ENCODE measurements at regions not wholly inside any gene's neighbourhood (a gene's known extent, or its start where the extent isn't known, plus 50 kb on each side); places are given as distances from the start of the nearest gene placed in this dataset.

DNA sequence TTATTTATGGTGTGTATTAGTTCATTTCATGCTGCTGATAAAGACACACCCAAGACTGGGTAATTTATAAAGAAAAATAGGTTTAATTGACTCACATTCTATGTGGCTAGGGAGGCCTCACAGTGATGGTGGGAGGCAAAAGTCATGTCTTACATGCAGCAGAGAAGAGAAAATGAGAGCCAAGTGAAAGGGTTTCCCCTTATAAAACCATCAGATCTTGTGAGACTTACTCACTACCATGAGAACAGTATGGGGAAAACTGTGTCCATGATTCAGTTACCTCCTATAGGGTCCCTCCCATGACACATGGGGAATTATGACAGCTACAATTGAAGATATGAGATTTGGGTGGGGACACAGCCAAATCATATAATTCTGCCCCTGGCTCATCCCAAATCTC is 150.0 kb upstream of the AHI1 start:
- H3K4me3 ChIP-seq (ENCODE audit: low read depth, low read length), result no peak overlapping the region
- TF ChIP-seq, protein P1, sequence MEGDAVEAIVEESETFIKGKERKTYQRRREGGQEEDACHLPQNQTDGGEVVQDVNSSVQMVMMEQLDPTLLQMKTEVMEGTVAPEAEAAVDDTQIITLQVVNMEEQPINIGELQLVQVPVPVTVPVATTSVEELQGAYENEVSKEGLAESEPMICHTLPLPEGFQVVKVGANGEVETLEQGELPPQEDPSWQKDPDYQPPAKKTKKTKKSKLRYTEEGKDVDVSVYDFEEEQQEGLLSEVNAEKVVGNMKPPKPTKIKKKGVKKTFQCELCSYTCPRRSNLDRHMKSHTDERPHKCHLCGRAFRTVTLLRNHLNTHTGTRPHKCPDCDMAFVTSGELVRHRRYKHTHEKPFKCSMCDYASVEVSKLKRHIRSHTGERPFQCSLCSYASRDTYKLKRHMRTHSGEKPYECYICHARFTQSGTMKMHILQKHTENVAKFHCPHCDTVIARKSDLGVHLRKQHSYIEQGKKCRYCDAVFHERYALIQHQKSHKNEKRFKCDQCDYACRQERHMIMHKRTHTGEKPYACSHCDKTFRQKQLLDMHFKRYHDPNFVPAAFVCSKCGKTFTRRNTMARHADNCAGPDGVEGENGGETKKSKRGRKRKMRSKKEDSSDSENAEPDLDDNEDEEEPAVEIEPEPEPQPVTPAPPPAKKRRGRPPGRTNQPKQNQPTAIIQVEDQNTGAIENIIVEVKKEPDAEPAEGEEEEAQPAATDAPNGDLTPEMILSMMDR (IDR thresholded peaks at IDR 0.05; ENCODE audit: insufficient read depth, low read depth, low read length, missing control alignments), result no peak
- no peak for DNase-seq (ENCODE audit: low read depth)

DNA sequence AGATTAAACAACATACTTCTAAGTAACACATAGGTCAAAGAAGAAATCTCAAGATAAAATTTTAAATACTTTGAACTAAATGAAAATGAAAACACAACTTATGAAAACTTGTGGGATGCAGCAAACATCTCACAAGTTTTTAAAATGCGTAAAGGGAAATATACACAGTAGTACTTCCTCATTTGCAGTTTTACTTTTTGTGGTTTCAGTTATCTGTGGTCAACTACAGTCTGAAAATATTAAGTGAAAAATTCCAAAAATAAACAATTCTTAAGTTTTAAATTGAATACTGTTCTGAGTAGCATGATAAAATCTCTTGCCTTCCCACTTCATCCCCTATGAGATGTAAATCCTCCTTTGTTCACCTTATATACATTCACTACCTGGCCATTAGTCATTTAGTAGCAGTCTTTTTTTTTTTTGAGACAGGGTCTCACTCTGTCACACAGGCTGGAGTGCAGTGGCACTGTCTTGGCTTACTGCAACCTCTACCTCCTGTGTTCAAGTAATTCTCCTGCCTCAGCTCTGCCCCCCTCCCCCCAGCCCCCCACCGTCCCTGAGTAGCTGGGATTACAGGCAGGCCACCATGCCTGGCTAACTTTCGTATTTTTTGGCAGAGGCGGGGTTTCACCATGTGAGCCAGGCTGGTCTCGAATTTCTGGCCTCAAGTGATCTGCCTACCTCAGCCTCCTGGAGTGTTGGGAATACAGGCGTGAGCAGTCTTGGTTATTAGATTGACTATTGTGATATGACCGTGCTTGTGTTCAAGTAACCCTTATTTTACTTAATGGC is 154.6 kb upstream of the AHI1 start:
- peak; percentile 66 for DNase-seq (ENCODE audit: low read depth)
- no peak overlapping the region for H3K4me3 ChIP-seq (ENCODE audit: low read depth, low read length)
- TF ChIP-seq, protein P1 (IDR thresholded peaks at IDR 0.05; ENCODE audit: insufficient read depth, low read depth, low read length, missing control alignments), result no peak

DNA sequence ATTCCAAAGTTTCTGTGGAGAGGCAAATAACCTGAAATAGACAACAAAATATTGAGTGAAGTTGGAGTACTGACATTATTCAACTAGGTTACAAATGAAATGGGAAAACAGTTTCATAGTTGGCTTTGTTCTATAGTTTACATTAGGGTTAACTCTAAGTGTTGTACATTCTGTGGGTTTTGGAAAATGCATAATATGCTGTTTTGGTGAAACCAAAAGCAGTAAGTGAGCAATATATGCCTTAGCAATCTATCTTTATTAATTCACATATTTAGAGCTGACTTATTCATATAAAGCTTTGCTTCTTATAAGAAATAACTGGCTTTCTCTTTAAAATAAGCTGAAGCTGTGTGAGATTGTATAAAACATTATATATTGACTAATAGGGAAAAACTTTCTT is 157.5 kb upstream of the AHI1 start:
- H3K4me3 ChIP-seq (ENCODE audit: low read depth, low read length), result no peak overlapping the region
- TF ChIP-seq, protein P1 (IDR thresholded peaks at IDR 0.05; ENCODE audit: insufficient read depth, low read depth, low read length, missing control alignments), result no peak
- no peak for DNase-seq (ENCODE audit: low read depth)

DNA sequence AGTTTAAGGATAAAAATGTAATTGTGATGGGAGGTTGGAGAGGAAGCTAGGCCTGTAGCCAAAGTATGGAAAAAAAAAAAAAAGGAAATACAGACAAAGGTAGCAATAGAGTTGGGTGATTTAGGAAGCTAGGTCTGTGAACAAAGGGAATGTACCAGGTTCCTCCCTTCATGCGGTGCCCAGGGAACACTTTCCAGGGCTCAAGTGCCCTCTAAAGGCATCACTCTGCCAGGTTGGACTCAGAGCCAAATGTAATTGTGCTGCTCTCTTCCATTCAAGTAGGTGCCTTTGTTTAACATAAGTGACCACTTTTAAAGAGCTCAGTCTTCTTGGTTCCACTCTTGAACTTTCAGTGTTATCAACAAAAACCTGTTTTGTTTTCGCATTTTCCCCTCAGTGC is 159.7 kb upstream of the AHI1 start:
- no peak for DNase-seq (ENCODE audit: low read depth)
- TF ChIP-seq, protein P1 (IDR thresholded peaks at IDR 0.05; ENCODE audit: insufficient read depth, low read depth, low read length, missing control alignments), result no peak
- no peak overlapping the region for H3K4me3 ChIP-seq (ENCODE audit: low read depth, low read length)

DNA sequence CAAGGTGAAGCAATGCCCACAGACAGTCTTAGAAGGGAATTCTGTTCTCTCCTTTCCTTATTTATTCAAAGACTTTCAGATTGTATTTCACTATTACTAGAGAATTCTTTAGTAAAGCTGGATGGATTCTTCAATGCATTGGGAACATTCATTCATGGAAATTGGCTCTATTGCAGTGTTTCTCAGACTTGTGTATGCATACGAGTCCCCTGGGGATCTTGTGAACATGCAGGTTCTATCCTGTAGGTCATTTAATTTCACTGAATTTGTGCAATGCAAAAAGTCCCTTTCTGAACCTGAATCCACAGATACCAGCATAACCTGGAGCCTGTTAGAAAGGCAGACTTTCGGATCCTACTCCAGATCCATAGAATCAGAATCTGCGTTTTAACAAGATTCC is 160.9 kb upstream of the AHI1 start:
- TF ChIP-seq, protein P1 (IDR thresholded peaks at IDR 0.05; ENCODE audit: insufficient read depth, low read depth, low read length, missing control alignments), result no peak
- H3K4me3 ChIP-seq (ENCODE audit: low read depth, low read length), result no peak overlapping the region
- DNase-seq (ENCODE audit: low read depth), result no peak

DNA sequence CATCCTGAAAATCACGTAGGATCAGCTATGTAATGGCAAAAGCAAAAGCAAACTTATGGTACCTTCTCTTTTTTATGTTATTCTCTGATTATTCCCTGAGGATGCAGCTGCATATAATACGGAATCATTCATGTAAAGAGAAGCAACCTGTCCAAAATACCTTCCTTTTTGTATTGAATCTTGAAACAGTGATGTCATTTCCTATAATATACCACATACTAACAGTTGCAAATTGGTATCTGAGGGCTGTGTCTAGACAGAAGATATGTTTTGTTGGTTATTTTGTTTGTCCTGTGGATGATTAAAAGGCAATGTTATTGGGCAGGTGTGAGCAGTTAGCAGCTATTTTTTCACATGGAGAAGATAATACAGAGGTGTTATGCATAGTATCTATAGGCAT is 161.4 kb upstream of the AHI1 start:
- H3K4me3 ChIP-seq (ENCODE audit: low read depth, low read length), result no peak overlapping the region

More for the DNA sequence above, 161.4 kb upstream of the AHI1 start:
- no peak for DNase-seq (ENCODE audit: low read depth)
- TF ChIP-seq, protein P1 (IDR thresholded peaks at IDR 0.05; ENCODE audit: insufficient read depth, low read depth, low read length, missing control alignments), result no peak
